ENCODE measurements at regions not wholly inside any gene's neighbourhood (a gene's known extent, or its start where the extent isn't known, plus 50 kb on each side); places are given as distances from the start of the nearest gene placed in this dataset.

DNA sequence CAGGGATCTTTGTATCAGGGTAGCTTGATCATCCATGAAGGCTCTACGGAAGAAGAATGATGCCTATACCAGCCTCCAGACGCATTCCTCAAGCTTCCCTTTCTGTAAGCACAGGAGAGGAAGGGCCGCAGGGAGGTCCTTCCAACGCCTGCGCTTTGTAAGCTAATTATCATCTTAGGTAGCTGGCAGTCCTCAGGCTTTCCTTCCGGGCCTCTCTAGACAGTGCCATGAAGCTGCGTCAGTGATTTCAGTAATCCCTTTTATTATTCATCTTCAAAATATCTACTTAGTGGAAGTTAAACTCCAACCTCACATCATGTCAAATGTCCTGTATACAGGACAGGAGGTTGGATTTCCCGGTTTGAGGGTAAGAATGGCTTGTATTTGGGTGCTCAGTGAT, 92.3 kb downstream of the ETAA1 start:
- no peak for ATAC-seq

GRCh38 chr2:67498931-67499330, 101.8 kb downstream of the ETAA1 start:
- TF ChIP-seq RARB (CRISPR knock-in tag; IDR thresholded peaks at IDR 0.05) (no peak), PPARA (CRISPR knock-in tag; IDR thresholded peaks at IDR 0.05; ENCODE audit: borderline replicate concordance) (no peak), SNAI2 (CRISPR knock-in tag; IDR thresholded peaks at IDR 0.05) (no peak), BACH2 (CRISPR knock-in tag; IDR thresholded peaks at IDR 0.05; ENCODE audit: borderline replicate concordance) (no peak), ZC3H10 (CRISPR knock-in tag; IDR thresholded peaks at IDR 0.05) (no peak)

More for the DNA sequence above, 92.3 kb downstream of the ETAA1 start:
- TF ChIP-seq TOX (CRISPR knock-in tag; IDR thresholded peaks at IDR 0.05; ENCODE audit: borderline replicate concordance) (no peak), ARNTL (CRISPR knock-in tag; IDR thresholded peaks at IDR 0.05; ENCODE audit: borderline replicate concordance, low read depth) (no peak)
- TF ChIP-seq, protein P1, sequence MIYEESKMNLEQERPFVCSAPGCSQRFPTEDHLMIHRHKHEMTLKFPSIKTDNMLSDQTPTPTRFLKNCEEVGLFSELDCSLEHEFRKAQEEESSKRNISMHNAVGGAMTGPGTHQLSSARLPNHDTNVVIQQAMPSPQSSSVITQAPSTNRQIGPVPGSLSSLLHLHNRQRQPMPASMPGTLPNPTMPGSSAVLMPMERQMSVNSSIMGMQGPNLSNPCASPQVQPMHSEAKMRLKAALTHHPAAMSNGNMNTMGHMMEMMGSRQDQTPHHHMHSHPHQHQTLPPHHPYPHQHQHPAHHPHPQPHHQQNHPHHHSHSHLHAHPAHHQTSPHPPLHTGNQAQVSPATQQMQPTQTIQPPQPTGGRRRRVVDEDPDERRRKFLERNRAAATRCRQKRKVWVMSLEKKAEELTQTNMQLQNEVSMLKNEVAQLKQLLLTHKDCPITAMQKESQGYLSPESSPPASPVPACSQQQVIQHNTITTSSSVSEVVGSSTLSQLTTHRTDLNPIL (CRISPR knock-in tag; IDR thresholded peaks at IDR 0.05; ENCODE audit: low read depth): no peak

GRCh38 chr2:67499989-67500388, 102.9 kb downstream of the ETAA1 start:
- TF ChIP-seq TCF4 (CRISPR knock-in tag; IDR thresholded peaks at IDR 0.05; ENCODE audit: borderline replicate concordance) (no peak), ZC3H10 (CRISPR knock-in tag; IDR thresholded peaks at IDR 0.05) (no peak), BACH2 (CRISPR knock-in tag; IDR thresholded peaks at IDR 0.05; ENCODE audit: borderline replicate concordance) (no peak), TSHZ2 (CRISPR knock-in tag; IDR thresholded peaks at IDR 0.05) (no peak), OSR1 (CRISPR knock-in tag; IDR thresholded peaks at IDR 0.05) (no peak), ZNF8 (CRISPR knock-in tag; IDR thresholded peaks at IDR 0.05) (no peak), SNAI2 (CRISPR knock-in tag; IDR thresholded peaks at IDR 0.05) (no peak), ESRRG (CRISPR knock-in tag; IDR thresholded peaks at IDR 0.05) (no peak), CSDC2 (CRISPR knock-in tag; IDR thresholded peaks at IDR 0.05) (no peak), TOX (CRISPR knock-in tag; IDR thresholded peaks at IDR 0.05; ENCODE audit: borderline replicate concordance) (no peak), ISL1 (CRISPR knock-in tag; IDR thresholded peaks at IDR 0.05) (no peak), RARB (CRISPR knock-in tag; IDR thresholded peaks at IDR 0.05) (no peak), ARNTL (CRISPR knock-in tag; IDR thresholded peaks at IDR 0.05; ENCODE audit: borderline replicate concordance, low read depth) (no peak), PATZ1 (CRISPR knock-in tag; IDR thresholded peaks at IDR 0.05; ENCODE audit: borderline replicate concordance) (no peak)
- TF ChIP-seq, protein P1 (CRISPR knock-in tag; IDR thresholded peaks at IDR 0.05; ENCODE audit: low read depth): no peak

More at GRCh38 chr2:67498931-67499330, 101.8 kb downstream of the ETAA1 start:
- no peak for ATAC-seq

DNA sequence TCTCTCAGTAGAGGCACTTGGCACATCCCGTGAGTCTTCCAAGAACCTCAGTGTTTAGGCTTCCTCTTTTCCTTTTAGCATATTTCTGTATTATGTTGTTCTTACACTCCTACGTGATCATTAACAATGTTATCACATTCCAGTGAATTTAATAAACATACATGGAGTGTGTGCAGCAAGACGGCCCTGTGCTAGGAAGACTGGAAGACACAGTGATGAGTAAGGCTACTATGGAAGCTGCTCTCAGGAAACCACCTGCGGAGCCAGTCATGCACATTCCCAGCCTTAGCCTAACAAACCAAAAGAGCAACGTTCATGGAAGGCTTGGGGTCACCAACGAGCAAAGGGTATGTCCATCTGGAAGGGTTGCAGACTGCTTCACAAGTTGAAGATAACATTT, 103.4 kb downstream of the ETAA1 start:
- no peak for ATAC-seq
- no peak for TF ChIP-seq TSHZ2 (CRISPR knock-in tag; IDR thresholded peaks at IDR 0.05)
- TF ChIP-seq ARNTL (CRISPR knock-in tag; IDR thresholded peaks at IDR 0.05; ENCODE audit: borderline replicate concordance, low read depth): no peak
- TF ChIP-seq ESRRG (CRISPR knock-in tag; IDR thresholded peaks at IDR 0.05): no peak
- no peak for TF ChIP-seq GLIS3 (CRISPR knock-in tag; IDR thresholded peaks at IDR 0.05)
- TF ChIP-seq TCF4 (CRISPR knock-in tag; IDR thresholded peaks at IDR 0.05; ENCODE audit: borderline replicate concordance): no peak
- TF ChIP-seq, protein P2, sequence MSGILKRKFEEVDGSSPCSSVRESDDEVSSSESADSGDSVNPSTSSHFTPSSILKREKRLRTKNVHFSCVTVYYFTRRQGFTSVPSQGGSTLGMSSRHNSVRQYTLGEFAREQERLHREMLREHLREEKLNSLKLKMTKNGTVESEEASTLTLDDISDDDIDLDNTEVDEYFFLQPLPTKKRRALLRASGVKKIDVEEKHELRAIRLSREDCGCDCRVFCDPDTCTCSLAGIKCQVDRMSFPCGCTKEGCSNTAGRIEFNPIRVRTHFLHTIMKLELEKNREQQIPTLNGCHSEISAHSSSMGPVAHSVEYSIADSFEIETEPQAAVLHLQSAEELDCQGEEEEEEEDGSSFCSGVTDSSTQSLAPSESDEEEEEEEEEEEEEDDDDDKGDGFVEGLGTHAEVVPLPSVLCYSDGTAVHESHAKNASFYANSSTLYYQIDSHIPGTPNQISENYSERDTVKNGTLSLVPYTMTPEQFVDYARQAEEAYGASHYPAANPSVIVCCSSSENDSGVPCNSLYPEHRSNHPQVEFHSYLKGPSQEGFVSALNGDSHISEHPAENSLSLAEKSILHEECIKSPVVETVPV (CRISPR knock-in tag; IDR thresholded peaks at IDR 0.05): no peak
- no peak for TF ChIP-seq ISL1 (CRISPR knock-in tag; IDR thresholded peaks at IDR 0.05)
- no peak for TF ChIP-seq ZNF565 (CRISPR knock-in tag; conservative IDR thresholded peaks at IDR 0.05; ENCODE audit: low read depth)
- no peak for TF ChIP-seq ZC3H10 (CRISPR knock-in tag; IDR thresholded peaks at IDR 0.05)
- TF ChIP-seq BACH2 (CRISPR knock-in tag; IDR thresholded peaks at IDR 0.05; ENCODE audit: borderline replicate concordance): no peak
- TF ChIP-seq SNAI2 (CRISPR knock-in tag; IDR thresholded peaks at IDR 0.05): no peak
- no peak for TF ChIP-seq ZFP30 (CRISPR knock-in tag; IDR thresholded peaks at IDR 0.05)
- no peak for TF ChIP-seq PATZ1 (CRISPR knock-in tag; IDR thresholded peaks at IDR 0.05; ENCODE audit: borderline replicate concordance)
- TF ChIP-seq PPARA (CRISPR knock-in tag; IDR thresholded peaks at IDR 0.05; ENCODE audit: borderline replicate concordance): no peak
- TF ChIP-seq ZFP3 (CRISPR knock-in tag; IDR thresholded peaks at IDR 0.05): no peak
- TF ChIP-seq RARB (CRISPR knock-in tag; IDR thresholded peaks at IDR 0.05): no peak

More at GRCh38 chr2:67499989-67500388, 102.9 kb downstream of the ETAA1 start:
- no peak for ATAC-seq
